ENCODE measurements at regions not wholly inside any gene's neighbourhood (a gene's known extent, or its start where the extent isn't known, plus 50 kb on each side); places are given as distances from the start of the nearest gene placed in this dataset.

DNA sequence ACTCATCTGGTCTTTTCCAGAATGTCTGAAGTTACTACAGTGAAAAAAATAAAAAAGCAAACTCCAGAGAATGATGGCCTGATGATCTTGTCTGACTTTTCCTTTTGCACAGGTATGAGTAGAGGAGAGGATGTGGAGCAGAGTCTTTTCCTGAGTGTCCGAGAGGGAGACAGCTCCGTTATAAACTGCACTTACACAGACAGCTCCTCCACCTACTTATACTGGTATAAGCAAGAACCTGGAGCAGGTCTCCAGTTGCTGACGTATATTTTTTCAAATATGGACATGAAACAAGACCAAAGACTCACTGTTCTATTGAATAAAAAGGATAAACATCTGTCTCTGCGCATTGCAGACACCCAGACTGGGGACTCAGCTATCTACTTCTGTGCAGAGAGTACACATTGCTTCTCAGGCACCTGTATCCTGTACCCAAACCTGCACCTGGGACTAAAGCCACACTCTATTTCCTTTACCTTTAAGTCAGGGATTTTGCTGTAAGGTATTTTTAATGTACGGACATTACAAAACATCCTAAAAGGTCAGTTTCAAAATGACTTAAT lies 75.8 kb upstream of the OR4E1 start:
- TF ChIP-seq, protein P1, sequence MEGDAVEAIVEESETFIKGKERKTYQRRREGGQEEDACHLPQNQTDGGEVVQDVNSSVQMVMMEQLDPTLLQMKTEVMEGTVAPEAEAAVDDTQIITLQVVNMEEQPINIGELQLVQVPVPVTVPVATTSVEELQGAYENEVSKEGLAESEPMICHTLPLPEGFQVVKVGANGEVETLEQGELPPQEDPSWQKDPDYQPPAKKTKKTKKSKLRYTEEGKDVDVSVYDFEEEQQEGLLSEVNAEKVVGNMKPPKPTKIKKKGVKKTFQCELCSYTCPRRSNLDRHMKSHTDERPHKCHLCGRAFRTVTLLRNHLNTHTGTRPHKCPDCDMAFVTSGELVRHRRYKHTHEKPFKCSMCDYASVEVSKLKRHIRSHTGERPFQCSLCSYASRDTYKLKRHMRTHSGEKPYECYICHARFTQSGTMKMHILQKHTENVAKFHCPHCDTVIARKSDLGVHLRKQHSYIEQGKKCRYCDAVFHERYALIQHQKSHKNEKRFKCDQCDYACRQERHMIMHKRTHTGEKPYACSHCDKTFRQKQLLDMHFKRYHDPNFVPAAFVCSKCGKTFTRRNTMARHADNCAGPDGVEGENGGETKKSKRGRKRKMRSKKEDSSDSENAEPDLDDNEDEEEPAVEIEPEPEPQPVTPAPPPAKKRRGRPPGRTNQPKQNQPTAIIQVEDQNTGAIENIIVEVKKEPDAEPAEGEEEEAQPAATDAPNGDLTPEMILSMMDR (IDR thresholded peaks at IDR 0.05), result no peak
- TF ChIP-seq, protein P2, sequence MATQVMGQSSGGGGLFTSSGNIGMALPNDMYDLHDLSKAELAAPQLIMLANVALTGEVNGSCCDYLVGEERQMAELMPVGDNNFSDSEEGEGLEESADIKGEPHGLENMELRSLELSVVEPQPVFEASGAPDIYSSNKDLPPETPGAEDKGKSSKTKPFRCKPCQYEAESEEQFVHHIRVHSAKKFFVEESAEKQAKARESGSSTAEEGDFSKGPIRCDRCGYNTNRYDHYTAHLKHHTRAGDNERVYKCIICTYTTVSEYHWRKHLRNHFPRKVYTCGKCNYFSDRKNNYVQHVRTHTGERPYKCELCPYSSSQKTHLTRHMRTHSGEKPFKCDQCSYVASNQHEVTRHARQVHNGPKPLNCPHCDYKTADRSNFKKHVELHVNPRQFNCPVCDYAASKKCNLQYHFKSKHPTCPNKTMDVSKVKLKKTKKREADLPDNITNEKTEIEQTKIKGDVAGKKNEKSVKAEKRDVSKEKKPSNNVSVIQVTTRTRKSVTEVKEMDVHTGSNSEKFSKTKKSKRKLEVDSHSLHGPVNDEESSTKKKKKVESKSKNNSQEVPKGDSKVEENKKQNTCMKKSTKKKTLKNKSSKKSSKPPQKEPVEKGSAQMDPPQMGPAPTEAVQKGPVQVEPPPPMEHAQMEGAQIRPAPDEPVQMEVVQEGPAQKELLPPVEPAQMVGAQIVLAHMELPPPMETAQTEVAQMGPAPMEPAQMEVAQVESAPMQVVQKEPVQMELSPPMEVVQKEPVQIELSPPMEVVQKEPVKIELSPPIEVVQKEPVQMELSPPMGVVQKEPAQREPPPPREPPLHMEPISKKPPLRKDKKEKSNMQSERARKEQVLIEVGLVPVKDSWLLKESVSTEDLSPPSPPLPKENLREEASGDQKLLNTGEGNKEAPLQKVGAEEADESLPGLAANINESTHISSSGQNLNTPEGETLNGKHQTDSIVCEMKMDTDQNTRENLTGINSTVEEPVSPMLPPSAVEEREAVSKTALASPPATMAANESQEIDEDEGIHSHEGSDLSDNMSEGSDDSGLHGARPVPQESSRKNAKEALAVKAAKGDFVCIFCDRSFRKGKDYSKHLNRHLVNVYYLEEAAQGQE (IDR thresholded peaks at IDR 0.05), result no peak
- no peak for TF ChIP-seq NPAS2 (CRISPR knock-in tag; IDR thresholded peaks at IDR 0.05; ENCODE audit: borderline replicate concordance)
